Neural cell (in vitro differentiated cells): ENCODE measurements at regions not wholly inside any gene's neighbourhood (a gene's known extent, or its start where the extent isn't known, plus 50 kb on each side); places are given as distances from the start of the nearest gene placed in this dataset.
A peak's percentile ranks its signal among the peaks of the same experiment; 100 is the strongest.

Source experiments
- H2AFZ ChIP-seq: fragments of 200-600, 300-800 bp; sonication (generic), shearing (Covaris generic); 2 replicates; pipeline ENCODE4 v1.6.0; 2014; ENCODE audit warnings: low read depth, mild to moderate bottlenecking, antibody characterized with exemption, low read length, moderate library complexity
- H3F3A ChIP-seq: fragments of 200-600 bp; shearing (Covaris generic); 2 replicates; pipeline ENCODE4 v1.6.1; 2016; ENCODE audit warnings: mild to moderate bottlenecking, moderate library complexity, mixed read lengths, antibody characterized with exemption, low read length; ENCODE audit not compliant: insufficient read depth, poor library complexity, severe bottlenecking
- H3K27ac ChIP-seq: fragments of 200-600, 300-800 bp; sonication (generic), shearing (Covaris generic); 2 replicates; pipeline ENCODE4 v1.5.1; 2014; ENCODE audit warnings: mild to moderate bottlenecking, low read length, moderate library complexity
- H3K27me3 ChIP-seq: fragments of 300-800, 200-600 bp; sonication (generic), shearing (Covaris generic); 2 replicates; pipeline ENCODE4 v1.6.0; 2014; ENCODE audit warnings: mild to moderate bottlenecking, low read depth, low read length, moderate library complexity; ENCODE audit not compliant: insufficient read depth
- H3K36me3 ChIP-seq: fragments of 300-800, 200-600 bp; sonication (generic), shearing (Covaris generic); 2 replicates; pipeline ENCODE4 v1.5.1; 2014; ENCODE audit warnings: mild to moderate bottlenecking, antibody characterized with exemption, low read length, moderate library complexity; ENCODE audit not compliant: insufficient read depth
- H3K4me2 ChIP-seq: fragments of 300-800, 200-600 bp; sonication (generic), shearing (Covaris generic); 2 replicates; pipeline ENCODE4 v1.6.0; 2014; ENCODE audit warnings: mild to moderate bottlenecking, low read length
- H3K4me3 ChIP-seq: fragments of 300-800, 200-600 bp; sonication (generic), shearing (Covaris generic); 2 replicates; pipeline ENCODE4 v1.5.1; 2014; ENCODE audit warnings: mild to moderate bottlenecking, low read length, moderate library complexity
- H3K79me2 ChIP-seq: fragments of 200-600 bp; shearing (Covaris generic); replicated peaks from 2 replicates; pipeline ENCODE4 v1.6.0; 2014; ENCODE audit warnings: mild to moderate bottlenecking, low read length, moderate library complexity; ENCODE audit not compliant: insufficient read depth
- H3K9ac ChIP-seq: fragments of 300-800, 200-600 bp; sonication (generic), shearing (Covaris generic); 2 replicates; pipeline ENCODE4 v1.6.1; 2016; ENCODE audit warnings: mild to moderate bottlenecking, low read length, mixed read lengths
- H3K9me2 ChIP-seq: fragments of 200-600 bp; shearing (Covaris generic); 2 replicates; pipeline ENCODE4 v1.6.1; 2016; ENCODE audit warnings: mild to moderate bottlenecking, low read length, mixed read lengths; ENCODE audit not compliant: insufficient read depth
- H3K9me3 ChIP-seq: fragments of 200-600, 300-800 bp; sonication (generic), shearing (Covaris generic); 2 replicates; pipeline ENCODE4 v1.6.1; 2016; ENCODE audit warnings: mild to moderate bottlenecking, mixed run types, low read length, moderate library complexity, mixed read lengths
- H4K20me1 ChIP-seq: fragments of 200-600 bp; shearing (Covaris generic); 2 replicates; pipeline ENCODE4 v1.6.1; 2016; ENCODE audit warnings: mild to moderate bottlenecking, mixed run types; ENCODE audit not compliant: insufficient read depth
- EP300 ChIP-seq: fragments of 450-650 bp; conservative IDR thresholded peaks from 2 replicates; pipeline ENCODE4 v1.6.1; 2014; ENCODE audit warnings: antibody characterized with exemption, mild to moderate bottlenecking, moderate library complexity; ENCODE audit not compliant: poor library complexity, severe bottlenecking
- EZH2 ChIP-seq: fragments of 200-600, 300-800 bp; shearing (Covaris generic), sonication (generic); IDR thresholded peaks from 2 replicates; pipeline ENCODE4 v1.6.1; 2014; ENCODE audit warnings: antibody characterized with exemption, low read length, borderline replicate concordance, mild to moderate bottlenecking; ENCODE audit not compliant: insufficient read depth, poor library complexity, severe bottlenecking
- MXI1 ChIP-seq: fragments of 450-650 bp; conservative IDR thresholded peaks from 2 replicates; pipeline ENCODE4 v1.6.1; 2014; ENCODE audit warnings: antibody characterized with exemption, mild to moderate bottlenecking; ENCODE audit not compliant: poor library complexity, severe bottlenecking
- POLR2AphosphoS5 ChIP-seq: IDR thresholded peaks from 2 replicates; pipeline ENCODE4 v1.6.1; 2012
- RAD21 ChIP-seq: fragments of 450-650 bp; conservative IDR thresholded peaks from 2 replicates; pipeline ENCODE4 v1.6.1; 2014; ENCODE audit warnings: antibody characterized with exemption, mild to moderate bottlenecking, moderate library complexity
- SMC3 ChIP-seq: fragments of 450-650 bp; conservative IDR thresholded peaks from 2 replicates; pipeline ENCODE4 v1.6.1; 2014; ENCODE audit warnings: antibody characterized with exemption, mild to moderate bottlenecking, moderate library complexity; ENCODE audit not compliant: poor library complexity
- TAF1 ChIP-seq: IDR thresholded peaks from 2 replicates; pipeline ENCODE4 v1.6.1; 2012; ENCODE audit warnings: low read depth
- TF ChIP-seq, protein P1 (sequence below): fragments of 450-650 bp; IDR thresholded peaks from 2 replicates; pipeline ENCODE4 v1.5.1; 2014; ENCODE audit warnings: antibody characterized with exemption, mild to moderate bottlenecking, moderate library complexity; ENCODE audit not compliant: poor library complexity, severe bottlenecking
- TF ChIP-seq, protein P2 (sequence below): IDR thresholded peaks from 2 replicates; pipeline ENCODE4 v1.6.1; 2012; ENCODE audit warnings: borderline replicate concordance

DNA sequence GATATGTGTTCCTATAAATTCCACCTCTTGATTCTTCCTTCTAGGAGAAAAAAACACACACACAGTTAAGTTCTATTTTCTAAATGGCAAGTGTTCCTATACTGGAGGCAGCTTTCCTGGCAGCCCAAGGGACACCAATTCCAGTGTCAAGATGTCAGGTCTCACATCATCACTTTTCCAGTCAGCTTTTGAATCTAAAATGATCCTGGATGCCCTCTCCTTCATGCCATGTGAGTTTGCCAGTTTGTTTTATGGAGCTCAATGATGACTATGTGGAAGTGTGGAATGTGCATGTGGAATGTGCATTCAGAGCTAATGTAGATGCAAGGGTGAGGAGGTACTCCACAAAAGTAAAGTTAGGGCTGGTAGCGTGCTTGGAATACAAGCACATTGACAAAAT is 269.3 kb upstream of the NMUR2 start:
- Histone ChIP-seq H3K9me2 (no peaks in the 10 kb centered on the region), H2AFZ (no peak overlapping the region), H3K27me3 (no peaks in the 10 kb centered on the region), H3K27ac (no peak overlapping the region), H4K20me1 (no peaks in the 10 kb centered on the region), H3K79me2 (no peaks in the 10 kb centered on the region), H3K9me3 (no peaks in the 10 kb centered on the region), H3K4me2 (no peak overlapping the region), H3K36me3 (no peaks in the 10 kb centered on the region), H3F3A (no peaks in the 10 kb centered on the region), H3K9ac (no peak overlapping the region), H3K4me3 (no peak overlapping the region)
- no peak for TF ChIP-seq EZH2
- TF ChIP-seq EP300: no peak
- no peak for TF ChIP-seq POLR2AphosphoS5
- TF ChIP-seq SMC3: no peak
- no peak for TF ChIP-seq MXI1
- TF ChIP-seq, protein P1, sequence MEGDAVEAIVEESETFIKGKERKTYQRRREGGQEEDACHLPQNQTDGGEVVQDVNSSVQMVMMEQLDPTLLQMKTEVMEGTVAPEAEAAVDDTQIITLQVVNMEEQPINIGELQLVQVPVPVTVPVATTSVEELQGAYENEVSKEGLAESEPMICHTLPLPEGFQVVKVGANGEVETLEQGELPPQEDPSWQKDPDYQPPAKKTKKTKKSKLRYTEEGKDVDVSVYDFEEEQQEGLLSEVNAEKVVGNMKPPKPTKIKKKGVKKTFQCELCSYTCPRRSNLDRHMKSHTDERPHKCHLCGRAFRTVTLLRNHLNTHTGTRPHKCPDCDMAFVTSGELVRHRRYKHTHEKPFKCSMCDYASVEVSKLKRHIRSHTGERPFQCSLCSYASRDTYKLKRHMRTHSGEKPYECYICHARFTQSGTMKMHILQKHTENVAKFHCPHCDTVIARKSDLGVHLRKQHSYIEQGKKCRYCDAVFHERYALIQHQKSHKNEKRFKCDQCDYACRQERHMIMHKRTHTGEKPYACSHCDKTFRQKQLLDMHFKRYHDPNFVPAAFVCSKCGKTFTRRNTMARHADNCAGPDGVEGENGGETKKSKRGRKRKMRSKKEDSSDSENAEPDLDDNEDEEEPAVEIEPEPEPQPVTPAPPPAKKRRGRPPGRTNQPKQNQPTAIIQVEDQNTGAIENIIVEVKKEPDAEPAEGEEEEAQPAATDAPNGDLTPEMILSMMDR: no peak
- TF ChIP-seq TAF1: no peak
- TF ChIP-seq RAD21: no peak
- TF ChIP-seq, protein P2, sequence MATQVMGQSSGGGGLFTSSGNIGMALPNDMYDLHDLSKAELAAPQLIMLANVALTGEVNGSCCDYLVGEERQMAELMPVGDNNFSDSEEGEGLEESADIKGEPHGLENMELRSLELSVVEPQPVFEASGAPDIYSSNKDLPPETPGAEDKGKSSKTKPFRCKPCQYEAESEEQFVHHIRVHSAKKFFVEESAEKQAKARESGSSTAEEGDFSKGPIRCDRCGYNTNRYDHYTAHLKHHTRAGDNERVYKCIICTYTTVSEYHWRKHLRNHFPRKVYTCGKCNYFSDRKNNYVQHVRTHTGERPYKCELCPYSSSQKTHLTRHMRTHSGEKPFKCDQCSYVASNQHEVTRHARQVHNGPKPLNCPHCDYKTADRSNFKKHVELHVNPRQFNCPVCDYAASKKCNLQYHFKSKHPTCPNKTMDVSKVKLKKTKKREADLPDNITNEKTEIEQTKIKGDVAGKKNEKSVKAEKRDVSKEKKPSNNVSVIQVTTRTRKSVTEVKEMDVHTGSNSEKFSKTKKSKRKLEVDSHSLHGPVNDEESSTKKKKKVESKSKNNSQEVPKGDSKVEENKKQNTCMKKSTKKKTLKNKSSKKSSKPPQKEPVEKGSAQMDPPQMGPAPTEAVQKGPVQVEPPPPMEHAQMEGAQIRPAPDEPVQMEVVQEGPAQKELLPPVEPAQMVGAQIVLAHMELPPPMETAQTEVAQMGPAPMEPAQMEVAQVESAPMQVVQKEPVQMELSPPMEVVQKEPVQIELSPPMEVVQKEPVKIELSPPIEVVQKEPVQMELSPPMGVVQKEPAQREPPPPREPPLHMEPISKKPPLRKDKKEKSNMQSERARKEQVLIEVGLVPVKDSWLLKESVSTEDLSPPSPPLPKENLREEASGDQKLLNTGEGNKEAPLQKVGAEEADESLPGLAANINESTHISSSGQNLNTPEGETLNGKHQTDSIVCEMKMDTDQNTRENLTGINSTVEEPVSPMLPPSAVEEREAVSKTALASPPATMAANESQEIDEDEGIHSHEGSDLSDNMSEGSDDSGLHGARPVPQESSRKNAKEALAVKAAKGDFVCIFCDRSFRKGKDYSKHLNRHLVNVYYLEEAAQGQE: no peak

DNA sequence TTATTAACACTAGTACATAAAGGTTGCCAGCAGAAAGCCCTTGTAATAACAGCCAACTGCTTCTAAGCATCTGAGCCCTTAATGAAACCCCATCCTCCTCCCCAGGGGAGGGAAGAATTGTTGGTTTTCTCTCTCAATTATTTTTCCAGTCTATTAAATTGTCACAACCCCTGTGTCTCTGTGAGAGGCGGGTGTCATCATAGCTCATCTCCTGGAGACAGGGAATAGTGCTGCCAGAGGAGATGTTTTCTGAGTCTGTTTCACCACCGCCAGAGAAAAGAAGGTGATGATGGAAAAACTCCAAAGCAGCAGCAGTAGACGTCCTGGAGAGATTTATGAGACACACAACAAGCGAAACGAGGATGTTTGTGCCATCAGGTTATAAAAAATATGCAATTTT is 271.1 kb upstream of the NMUR2 start:
- no peaks in the 10 kb centered on the region for H3K36me3 ChIP-seq
- H2AFZ ChIP-seq: no peak overlapping the region
- no peaks in the 10 kb centered on the region for H3K27me3 ChIP-seq
- peak; percentile 97 for TF ChIP-seq EP300
- peak; percentile 95 for TF ChIP-seq POLR2AphosphoS5
- TF ChIP-seq SMC3: peak; percentile 45
- TF ChIP-seq EZH2: no peak
- no peak for TF ChIP-seq TAF1
- TF ChIP-seq, protein P2: peak; percentile 99
- peak; percentile 50 for TF ChIP-seq RAD21
- TF ChIP-seq MXI1: no peak
- TF ChIP-seq, protein P1: no peak
- no peak overlapping the region for H3K9ac ChIP-seq
- no peaks in the 10 kb centered on the region for H3F3A ChIP-seq
- H3K9me2 ChIP-seq: no peaks in the 10 kb centered on the region
- H3K4me3 ChIP-seq: no peak overlapping the region
- H3K4me2 ChIP-seq: peak overlapping the region; percentile 1
- no peaks in the 10 kb centered on the region for H3K9me3 ChIP-seq
- no peaks in the 10 kb centered on the region for H3K79me2 ChIP-seq
- H3K27ac ChIP-seq: peak overlapping the region; percentile 56
- H4K20me1 ChIP-seq: no peaks in the 10 kb centered on the region
